ENCODE measurements at regions not wholly inside any gene's neighbourhood (a gene's known extent, or its start where the extent isn't known, plus 50 kb on each side); places are given as distances from the start of the nearest gene placed in this dataset.
A peak's percentile ranks its signal among the peaks of the same experiment; 100 is the strongest.

- H3K27ac ChIP-seq, result no peak overlapping the region
These were observed 463.5 kb downstream of the RASEF start for GRCh38 chr9:82599336-82599949.

GRCh38 chr9:82600536-82601292 lies 462.2 kb downstream of the RASEF start:
- Histone ChIP-seq H3K4me1 (peaks cover 14% of the 10 kb centered on the region), H3K9me3 (no peaks in the 10 kb centered on the region), H3K4me3 (no peak overlapping the region), H3K27ac (no peak overlapping the region), H3K36me3 (no peaks in the 10 kb centered on the region), H3K27me3 (ENCODE audit: low read depth) (no peaks in the 10 kb centered on the region)
- TF ChIP-seq CTCF (IDR thresholded peaks at IDR 0.05), result no peak
- no peak for DNase-seq
- intact Hi-C loops (cut with DNase I), result no loop called here
- no peak for ATAC-seq

More at GRCh38 chr9:82599336-82599949, 463.5 kb downstream of the RASEF start:
- no peak for TF ChIP-seq CTCF (IDR thresholded peaks at IDR 0.05)
- H3K4me3 ChIP-seq, result no peak overlapping the region
- no peaks in the 10 kb centered on the region for H3K27me3 ChIP-seq (ENCODE audit: low read depth)
- no peaks in the 10 kb centered on the region for H3K36me3 ChIP-seq
- H3K4me1 ChIP-seq, result peaks cover 10% of the 10 kb centered on the region
- intact Hi-C loops (cut with DNase I), result no loop called here
- no peak for DNase-seq
- no peak for ATAC-seq
- H3K9me3 ChIP-seq, result no peaks in the 10 kb centered on the region

GRCh38 chr9:82601293-82601771 lies 461.6 kb downstream of the RASEF start:
- intact Hi-C loops (cut with DNase I), result no loop called here
- ATAC-seq (no peak), DNase-seq (no peak)
- no peak for TF ChIP-seq CTCF (IDR thresholded peaks at IDR 0.05)
- no peaks in the 10 kb centered on the region for H3K36me3 ChIP-seq
- no peak overlapping the region for H3K27ac ChIP-seq
- peaks cover 21% of the 10 kb centered on the region for H3K4me1 ChIP-seq
- no peak overlapping the region for H3K4me3 ChIP-seq
- no peaks in the 10 kb centered on the region for H3K9me3 ChIP-seq
- no peaks in the 10 kb centered on the region for H3K27me3 ChIP-seq (ENCODE audit: low read depth)

- no peak overlapping the region for H3K4me3 ChIP-seq
- intact Hi-C loops (cut with DNase I), result no loop called here
- peak; percentile 40 to 56 for ATAC-seq
- H3K9me3 ChIP-seq, result no peaks in the 10 kb centered on the region
- no peaks in the 10 kb centered on the region for H3K27me3 ChIP-seq (ENCODE audit: low read depth)
- H3K36me3 ChIP-seq, result no peaks in the 10 kb centered on the region
- no peak for TF ChIP-seq CTCF (IDR thresholded peaks at IDR 0.05)
- no peak for DNase-seq
- H3K4me1 ChIP-seq, result peaks cover 15% of the 10 kb centered on the region
- no peak overlapping the region for H3K27ac ChIP-seq
These were observed 457.8 kb downstream of the RASEF start for GRCh38 chr9:82604947-82605656.

GRCh38 chr9:82605657-82606031 lies 457.3 kb downstream of the RASEF start:
- ATAC-seq (no peak), DNase-seq (no peak)
- no peak overlapping the region for H3K4me3 ChIP-seq
- intact Hi-C loops (cut with DNase I), result no loop called here
- H3K27me3 ChIP-seq (ENCODE audit: low read depth), result no peaks in the 10 kb centered on the region
- TF ChIP-seq CTCF (IDR thresholded peaks at IDR 0.05), result no peak
- no peaks in the 10 kb centered on the region for H3K36me3 ChIP-seq
- H3K27ac ChIP-seq, result no peak overlapping the region
- H3K4me1 ChIP-seq, result peaks cover 15% of the 10 kb centered on the region
- no peaks in the 10 kb centered on the region for H3K9me3 ChIP-seq

Data from lower lobe of right lung (tissue), 2 donors.